HepG2 (cell line): ENCODE measurements at regions not wholly inside any gene's neighbourhood (a gene's known extent, or its start where the extent isn't known, plus 50 kb on each side); places are given as distances from the start of the nearest gene placed in this dataset.

Experiments used
- ATAD3A ChIP-seq: sonication (generic); formaldehyde crosslinking; IDR thresholded peaks from 2 replicates; pipeline ENCODE4 v1.4.0; 2020; ENCODE audit warnings: missing genetic modification reagents
- CHCHD3 ChIP-seq: sonication (generic); formaldehyde crosslinking; IDR thresholded peaks from 2 replicates; pipeline ENCODE4 v1.8.0; 2022; ENCODE audit warnings: mild to moderate bottlenecking, missing genetic modification reagents, moderate library complexity
- ETS1 ChIP-seq: sonication (generic); formaldehyde crosslinking; IDR thresholded peaks from 2 replicates; pipeline ENCODE4 v1.4.0; 2020; ENCODE audit warnings: missing genetic modification reagents
- GABPB1 ChIP-seq: IDR thresholded peaks from 2 replicates; pipeline ENCODE4 v1.6.1; 2016; ENCODE audit warnings: mild to moderate bottlenecking, missing genetic modification reagents, moderate library complexity, missing compliant biosample characterization
- HNF1B ChIP-seq: sonication (generic); formaldehyde crosslinking; IDR thresholded peaks from 2 replicates; pipeline ENCODE4 v1.5.1; 2020; ENCODE audit warnings: mild to moderate bottlenecking, moderate library complexity, missing genetic modification reagents
- MAX ChIP-seq: IDR thresholded peaks from 2 replicates; pipeline ENCODE4 v1.6.1; 2012; ENCODE audit warnings: inconsistent platforms
- NFATC3 ChIP-seq: sonication (generic); formaldehyde crosslinking; IDR thresholded peaks from 2 replicates; pipeline ENCODE4 v1.5.1; 2020; ENCODE audit warnings: mild to moderate bottlenecking, missing genetic modification reagents
- PAX8 ChIP-seq: sonication (generic); formaldehyde crosslinking; IDR thresholded peaks from 2 replicates; pipeline ENCODE4 v1.8.0; 2022; ENCODE audit warnings: mild to moderate bottlenecking, missing genetic modification reagents, borderline replicate concordance
- PAXIP1 ChIP-seq: sonication (generic); formaldehyde crosslinking; conservative IDR thresholded peaks from 2 replicates; pipeline ENCODE4 v1.4.0; 2020; ENCODE audit warnings: mild to moderate bottlenecking, missing genetic modification reagents, moderate library complexity
- PLSCR1 ChIP-seq: sonication (generic); formaldehyde crosslinking; IDR thresholded peaks from 2 replicates; pipeline ENCODE4 v1.5.0; 2020; ENCODE audit warnings: missing genetic modification reagents, mild to moderate bottlenecking, borderline replicate concordance
- WIZ ChIP-seq: sonication (generic); formaldehyde crosslinking; IDR thresholded peaks from 2 replicates; pipeline ENCODE4 v1.5.1; 2020; ENCODE audit warnings: mild to moderate bottlenecking, missing genetic modification reagents
- ZBTB25 ChIP-seq: IDR thresholded peaks from 2 replicates; pipeline ENCODE4 v1.6.1; 2018; ENCODE audit warnings: missing genetic modification reagents
- ZNF232 ChIP-seq: sonication (generic); formaldehyde crosslinking; IDR thresholded peaks from 2 replicates; pipeline ENCODE4 v1.4.0; 2020; ENCODE audit warnings: missing genetic modification reagents, borderline replicate concordance
- ZNF383 ChIP-seq: sonication (generic); formaldehyde crosslinking; IDR thresholded peaks from 2 replicates; pipeline ENCODE4 v1.4.0; 2020; ENCODE audit warnings: missing genetic modification reagents, mild to moderate bottlenecking, borderline replicate concordance
- ZNF691 ChIP-seq: sonication (generic); formaldehyde crosslinking; IDR thresholded peaks from 2 replicates; pipeline ENCODE4 v1.4.0; 2020; ENCODE audit warnings: missing genetic modification reagents, low read depth, mild to moderate bottlenecking, borderline replicate concordance
- ZNF784 ChIP-seq: sonication (generic); formaldehyde crosslinking; IDR thresholded peaks from 2 replicates; pipeline ENCODE4 v1.5.1; 2020; ENCODE audit warnings: missing genetic modification reagents, mild to moderate bottlenecking, borderline replicate concordance
- ZNF883 ChIP-seq: sonication (generic); formaldehyde crosslinking; IDR thresholded peaks from 2 replicates; pipeline ENCODE4 v1.5.1; 2020; ENCODE audit warnings: mild to moderate bottlenecking, missing genetic modification reagents; ENCODE audit errors: not compliant biosample characterization

GRCh38 chr4:37008199-37008598, 236.3 kb upstream of the NWD2 start (continued):
- peak; percentile 77 for TF ChIP-seq PAXIP1 (CRISPR knock-in tag)
- peak; percentile 71 for TF ChIP-seq ZNF784 (CRISPR knock-in tag)
- peak; percentile 66; the same call in 1 of the 2 replicates for TF ChIP-seq ZBTB25 (CRISPR knock-in tag)
- TF ChIP-seq ETS1 (CRISPR knock-in tag), result no peak
- peak; percentile 55; the same call in 1 of the 2 replicates for TF ChIP-seq GABPB1 (CRISPR knock-in tag)
- TF ChIP-seq WIZ (CRISPR knock-in tag), result no peak
- no peak for TF ChIP-seq NFATC3 (CRISPR knock-in tag)
- no peak for TF ChIP-seq PLSCR1 (CRISPR knock-in tag)
- no peak for TF ChIP-seq ATAD3A (CRISPR knock-in tag)
- TF ChIP-seq ZNF691 (CRISPR knock-in tag), result no peak
- no peak for TF ChIP-seq CHCHD3 (CRISPR knock-in tag)
- no peak for TF ChIP-seq ZNF383
- peak; percentile 56 for TF ChIP-seq HNF1B (CRISPR knock-in tag)
- no peak for TF ChIP-seq ZNF883 (CRISPR knock-in tag)
- peak; percentile 64; the same call in 1 of the 2 replicates for TF ChIP-seq ZNF232 (CRISPR knock-in tag)
- peak; percentile 94 for TF ChIP-seq MAX
- no peak for TF ChIP-seq PAX8 (CRISPR knock-in tag)
